Cardiac muscle cell (in vitro differentiated cells and primary cell): ENCODE measurements at regions not wholly inside any gene's neighbourhood (a gene's known extent, or its start where the extent isn't known, plus 50 kb on each side); places are given as distances from the start of the nearest gene placed in this dataset.
"Not testable (repeated sequence)": the region's sequence is repeated elsewhere in the genome, so short reads cannot be mapped to it uniquely, and the experiment has no call there.

ENCODE experiments used
- DNase-seq, 2 donors: peaks; one replicate each; pipeline versions ENCODE4 v3.0.0 to v3.0.0-alpha.2; 2010 to 2017; ENCODE audit warnings: low read depth in 1 of 2, low spot score in 1 of 2
- H3K27ac ChIP-seq: fragments of 200-600 bp; sonication (generic); 2 replicates; pipeline ENCODE4 v1.5.1; 2016
- H3K27me3 ChIP-seq: fragments of 200-600 bp; sonication (generic); 2 replicates; pipeline ENCODE4 v1.6.0; 2016; ENCODE audit warnings: control low read depth
- H3K36me3 ChIP-seq: fragments of 200-600 bp; sonication (generic); 2 replicates; pipeline ENCODE4 v1.5.1; 2016; ENCODE audit warnings: control low read depth
- H3K4me1 ChIP-seq: fragments of 200-600 bp; sonication (generic); 2 replicates; pipeline ENCODE4 v1.8.1; 2017; ENCODE audit warnings: low read depth, mild to moderate bottlenecking, mixed run types
- H3K4me3 ChIP-seq: fragments of 200-600 bp; sonication (generic); 2 replicates; pipeline ENCODE4 v1.5.1; 2016; ENCODE audit warnings: mild to moderate bottlenecking
- H3K9me3 ChIP-seq: fragments of 200-600 bp; sonication (generic); 2 replicates; pipeline ENCODE4 v1.5.1; 2017; ENCODE audit warnings: low read depth, mild to moderate bottlenecking, control low read depth
- CTCF ChIP-seq: IDR thresholded peaks from 2 replicates; pipeline ENCODE4 v1.5.1; 2012; ENCODE audit warnings: low read depth, mild to moderate bottlenecking, low read length

- Histone ChIP-seq H3K9me3 (no peaks in the 10 kb centered on the region), H3K36me3 (no peaks in the 10 kb centered on the region), H3K27me3 (no peaks in the 10 kb centered on the region), H3K27ac (no peak overlapping the region), H3K4me3 (no peak overlapping the region), H3K4me1 (no peaks in the 10 kb centered on the region)
- no peak for TF ChIP-seq CTCF
- DNase-seq = no peak
Observed at GRCh38 chr4:83195269-83195668, 80.7 kb upstream of the PLAC8 start.

GRCh38 chr4:83194588-83194987 lies 80.1 kb upstream of the PLAC8 start:
- not testable (repeated sequence) for H3K27me3 ChIP-seq, H3K27ac ChIP-seq, H3K9me3 ChIP-seq, DNase-seq, H3K4me3 ChIP-seq, H3K4me1 ChIP-seq, H3K36me3 ChIP-seq

- DNase-seq = no peak
- Histone ChIP-seq H3K27me3 (no peaks in the 10 kb centered on the region), H3K4me1 (no peaks in the 10 kb centered on the region), H3K4me3 (no peak overlapping the region), H3K9me3 (no peaks in the 10 kb centered on the region), H3K36me3 (no peaks in the 10 kb centered on the region), H3K27ac (no peak overlapping the region)
- TF ChIP-seq CTCF = no peak
Observed at GRCh38 chr4:83192634-83193033, 78.1 kb upstream of the PLAC8 start.

GRCh38 chr4:83191026-83191425 lies 76.5 kb upstream of the PLAC8 start:
- H3K4me1 ChIP-seq = no peaks in the 10 kb centered on the region
- no peak for DNase-seq
- H3K27ac ChIP-seq = no peak overlapping the region
- H3K27me3 ChIP-seq = no peaks in the 10 kb centered on the region
- TF ChIP-seq CTCF = no peak
- no peaks in the 10 kb centered on the region for H3K9me3 ChIP-seq
- no peak overlapping the region for H3K4me3 ChIP-seq
- H3K36me3 ChIP-seq = no peaks in the 10 kb centered on the region

GRCh38 chr4:83189631-83190136 lies 75.2 kb upstream of the PLAC8 start:
- TF ChIP-seq CTCF = no peak
- Histone ChIP-seq H3K9me3 (no peaks in the 10 kb centered on the region), H3K4me1 (no peaks in the 10 kb centered on the region), H3K36me3 (no peaks in the 10 kb centered on the region), H3K4me3 (no peak overlapping the region), H3K27me3 (no peaks in the 10 kb centered on the region), H3K27ac (no peak overlapping the region)
- no peak for DNase-seq

- no peak for TF ChIP-seq CTCF
- Histone ChIP-seq H3K36me3 (no peaks in the 10 kb centered on the region), H3K27ac (no peak overlapping the region), H3K4me3 (no peak overlapping the region), H3K4me1 (no peaks in the 10 kb centered on the region), H3K9me3 (no peaks in the 10 kb centered on the region), H3K27me3 (no peaks in the 10 kb centered on the region)
- no peak for DNase-seq
Observed at GRCh38 chr4:83180431-83180968, 66.0 kb upstream of the PLAC8 start.
